ENCODE measurements at regions not wholly inside any gene's neighbourhood (a gene's known extent, or its start where the extent isn't known, plus 50 kb on each side); places are given as distances from the start of the nearest gene placed in this dataset.

GRCh38 chr12:24083838-24084237 is 134.4 kb upstream of the SOX5 start:
- Histone ChIP-seq H3K4me2 (ENCODE audit: unreplicated experiment) (no peak overlapping the region), H3K9me3 (ENCODE audit: low read depth) (no peaks in the 10 kb centered on the region), H3K36me3 (ENCODE audit: low read depth) (no peaks in the 10 kb centered on the region), H3K9ac (no peak overlapping the region), H3K4me3 (no peak overlapping the region), H2AFZ (no peak overlapping the region), H3K9me2 (ENCODE audit: insufficient read depth) (no peaks in the 10 kb centered on the region), H3F3A (ENCODE audit: insufficient read depth) (no peaks in the 10 kb centered on the region), H3K79me2 (ENCODE audit: insufficient read depth) (no peaks in the 10 kb centered on the region), H3K27ac (no peak overlapping the region), H3K27me3 (replicated peaks; ENCODE audit: insufficient read depth) (no peaks in the 10 kb centered on the region), H4K20me1 (ENCODE audit: insufficient read depth) (no peaks in the 10 kb centered on the region), H3K4me1 (ENCODE audit: insufficient read depth) (no peaks in the 10 kb centered on the region)
- 17 to 24% methylated on average over 3 of the region's 3 CpGs for WGBS, 2 experiments (ENCODE audit: low coverage in 1 of 2, low lambda C conversion rate in 2 of 2, missing lambda C conversion rate in 2 of 2)
- in situ Hi-C loops (cut with MboI): no loop called here
- TF ChIP-seq EZH2phosphoT487 (IDR thresholded peaks at IDR 0.05; ENCODE audit: insufficient read depth, low read depth): no peak
- TF ChIP-seq EZH2 (IDR thresholded peaks at IDR 0.05; ENCODE audit: insufficient read depth, poor library complexity, severe bottlenecking): no peak
- no peak for DNase-seq

DNA sequence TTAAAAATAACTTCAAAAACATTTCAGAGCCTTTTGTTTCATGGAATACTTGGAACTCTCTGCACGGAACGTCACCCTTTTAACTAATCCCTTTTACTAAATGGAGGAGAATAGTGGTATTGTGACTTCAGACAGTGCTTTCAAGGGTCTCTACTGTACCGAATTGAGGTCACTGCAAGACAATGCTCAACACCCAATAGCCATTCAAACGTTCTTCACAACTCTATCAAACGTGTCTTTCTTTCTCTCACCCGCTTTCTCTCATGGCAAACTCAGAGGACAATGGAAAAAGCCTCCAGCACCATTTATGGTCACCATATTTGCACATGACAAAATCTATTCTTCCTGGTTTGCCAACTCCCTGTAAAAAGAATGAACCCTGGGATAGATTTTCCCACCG is 132.1 kb upstream of the SOX5 start:
- no peaks in the 10 kb centered on the region for H3K79me2 ChIP-seq (ENCODE audit: insufficient read depth)
- in situ Hi-C loops (cut with MboI): no loop called here
- H3K4me1 ChIP-seq (ENCODE audit: insufficient read depth): no peaks in the 10 kb centered on the region
- H3F3A ChIP-seq (ENCODE audit: insufficient read depth): no peaks in the 10 kb centered on the region
- no peaks in the 10 kb centered on the region for H3K36me3 ChIP-seq (ENCODE audit: low read depth)
- H3K9me2 ChIP-seq (ENCODE audit: insufficient read depth): no peaks in the 10 kb centered on the region
- no peaks in the 10 kb centered on the region for H4K20me1 ChIP-seq (ENCODE audit: insufficient read depth)
- no peak overlapping the region for H3K27ac ChIP-seq
- no peaks in the 10 kb centered on the region for H3K27me3 ChIP-seq (replicated peaks; ENCODE audit: insufficient read depth)
- TF ChIP-seq EZH2phosphoT487 (IDR thresholded peaks at IDR 0.05; ENCODE audit: insufficient read depth, low read depth) (no peak), EZH2 (IDR thresholded peaks at IDR 0.05; ENCODE audit: insufficient read depth, poor library complexity, severe bottlenecking) (no peak)
- no peak overlapping the region for H2AFZ ChIP-seq
- DNase-seq: no peak
- no peak overlapping the region for H3K4me3 ChIP-seq
- H3K9me3 ChIP-seq (ENCODE audit: low read depth): no peaks in the 10 kb centered on the region
- 15 to 18% methylated on average over 7 of the region's 7 CpGs for WGBS, 2 experiments (ENCODE audit: low coverage in 1 of 2, low lambda C conversion rate in 2 of 2, missing lambda C conversion rate in 2 of 2)
- H3K9ac ChIP-seq: no peak overlapping the region
- H3K4me2 ChIP-seq (ENCODE audit: unreplicated experiment): no peak overlapping the region

DNA sequence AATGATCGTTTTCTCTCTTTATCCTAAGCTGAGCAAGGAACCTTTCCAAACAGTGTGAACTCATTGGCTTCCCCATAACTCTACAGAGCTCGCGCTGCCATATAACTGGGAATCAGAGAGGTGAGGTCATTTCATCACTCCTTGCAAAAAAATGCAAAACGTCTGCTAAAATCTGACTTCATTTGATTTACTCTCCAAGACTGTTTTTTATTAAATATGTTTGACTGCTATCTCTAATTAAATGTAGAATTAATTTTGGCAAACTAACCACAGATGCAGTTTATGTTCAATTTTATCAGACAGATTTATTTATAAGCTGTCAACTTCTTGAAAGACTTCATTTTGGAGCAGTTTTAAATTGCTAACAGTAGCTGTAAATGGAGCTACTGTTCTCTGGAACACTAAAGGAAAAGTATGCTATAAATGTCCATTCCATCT is 131.6 kb upstream of the SOX5 start:
- H3K79me2 ChIP-seq (ENCODE audit: insufficient read depth): no peaks in the 10 kb centered on the region
- no peak for DNase-seq
- no peaks in the 10 kb centered on the region for H3K9me3 ChIP-seq (ENCODE audit: low read depth)
- H4K20me1 ChIP-seq (ENCODE audit: insufficient read depth): no peaks in the 10 kb centered on the region
- H2AFZ ChIP-seq: no peak overlapping the region
- H3K4me1 ChIP-seq (ENCODE audit: insufficient read depth): no peaks in the 10 kb centered on the region
- no peaks in the 10 kb centered on the region for H3K9me2 ChIP-seq (ENCODE audit: insufficient read depth)
- no peak overlapping the region for H3K27ac ChIP-seq
- no peak for TF ChIP-seq EZH2phosphoT487 (IDR thresholded peaks at IDR 0.05; ENCODE audit: insufficient read depth, low read depth)
- TF ChIP-seq EZH2 (IDR thresholded peaks at IDR 0.05; ENCODE audit: insufficient read depth, poor library complexity, severe bottlenecking): no peak
- H3K4me3 ChIP-seq: no peak overlapping the region
- no peak overlapping the region for H3K9ac ChIP-seq
- H3F3A ChIP-seq (ENCODE audit: insufficient read depth): no peaks in the 10 kb centered on the region
- H3K4me2 ChIP-seq (ENCODE audit: unreplicated experiment): no peak overlapping the region
- no peaks in the 10 kb centered on the region for H3K36me3 ChIP-seq (ENCODE audit: low read depth)
- in situ Hi-C loops (cut with MboI): no loop called here
- WGBS, 2 experiments (ENCODE audit: low coverage in 1 of 2, low lambda C conversion rate in 2 of 2, missing lambda C conversion rate in 2 of 2): 5 to 9% methylated on average over 4 of the region's 4 CpGs
- no peaks in the 10 kb centered on the region for H3K27me3 ChIP-seq (replicated peaks; ENCODE audit: insufficient read depth)

GRCh38 chr12:24080465-24080864 is 131.0 kb upstream of the SOX5 start:
- TF ChIP-seq EZH2phosphoT487 (IDR thresholded peaks at IDR 0.05; ENCODE audit: insufficient read depth, low read depth): no peak
- Histone ChIP-seq H3K9ac (no peak overlapping the region), H3F3A (ENCODE audit: insufficient read depth) (no peaks in the 10 kb centered on the region), H3K9me2 (ENCODE audit: insufficient read depth) (no peaks in the 10 kb centered on the region), H3K27ac (no peak overlapping the region), H3K4me3 (no peak overlapping the region), H3K4me1 (ENCODE audit: insufficient read depth) (no peaks in the 10 kb centered on the region), H3K4me2 (ENCODE audit: unreplicated experiment) (no peak overlapping the region), H2AFZ (no peak overlapping the region), H3K79me2 (ENCODE audit: insufficient read depth) (no peaks in the 10 kb centered on the region), H3K27me3 (replicated peaks; ENCODE audit: insufficient read depth) (no peaks in the 10 kb centered on the region), H4K20me1 (ENCODE audit: insufficient read depth) (no peaks in the 10 kb centered on the region), H3K36me3 (ENCODE audit: low read depth) (no peaks in the 10 kb centered on the region), H3K9me3 (ENCODE audit: low read depth) (no peaks in the 10 kb centered on the region)
- DNase-seq: no peak
- in situ Hi-C loops (cut with MboI): no loop called here

GRCh38 chr12:24079083-24079482 is 129.6 kb upstream of the SOX5 start:
- Histone ChIP-seq H3K4me1 (ENCODE audit: insufficient read depth) (no peaks in the 10 kb centered on the region), H3K79me2 (ENCODE audit: insufficient read depth) (no peaks in the 10 kb centered on the region), H3K9ac (no peak overlapping the region), H3F3A (ENCODE audit: insufficient read depth) (no peaks in the 10 kb centered on the region), H3K36me3 (ENCODE audit: low read depth) (no peaks in the 10 kb centered on the region), H3K4me3 (no peak overlapping the region), H2AFZ (no peak overlapping the region), H3K4me2 (ENCODE audit: unreplicated experiment) (no peak overlapping the region), H3K27me3 (replicated peaks; ENCODE audit: insufficient read depth) (no peaks in the 10 kb centered on the region), H3K27ac (no peak overlapping the region), H4K20me1 (ENCODE audit: insufficient read depth) (no peaks in the 10 kb centered on the region), H3K9me2 (ENCODE audit: insufficient read depth) (no peaks in the 10 kb centered on the region), H3K9me3 (ENCODE audit: low read depth) (no peaks in the 10 kb centered on the region)
- WGBS, 2 experiments (ENCODE audit: low coverage in 1 of 2, low lambda C conversion rate in 2 of 2, missing lambda C conversion rate in 2 of 2): 38 to 44% methylated on average over 2 of the region's 2 CpGs
- in situ Hi-C loops (cut with MboI): no loop called here
- DNase-seq: no peak
- no peak for TF ChIP-seq EZH2 (IDR thresholded peaks at IDR 0.05; ENCODE audit: insufficient read depth, poor library complexity, severe bottlenecking)
- no peak for TF ChIP-seq EZH2phosphoT487 (IDR thresholded peaks at IDR 0.05; ENCODE audit: insufficient read depth, low read depth)
